ENCODE measurements at regions not wholly inside any gene's neighbourhood (a gene's known extent, or its start where the extent isn't known, plus 50 kb on each side); places are given as distances from the start of the nearest gene placed in this dataset.

DNA sequence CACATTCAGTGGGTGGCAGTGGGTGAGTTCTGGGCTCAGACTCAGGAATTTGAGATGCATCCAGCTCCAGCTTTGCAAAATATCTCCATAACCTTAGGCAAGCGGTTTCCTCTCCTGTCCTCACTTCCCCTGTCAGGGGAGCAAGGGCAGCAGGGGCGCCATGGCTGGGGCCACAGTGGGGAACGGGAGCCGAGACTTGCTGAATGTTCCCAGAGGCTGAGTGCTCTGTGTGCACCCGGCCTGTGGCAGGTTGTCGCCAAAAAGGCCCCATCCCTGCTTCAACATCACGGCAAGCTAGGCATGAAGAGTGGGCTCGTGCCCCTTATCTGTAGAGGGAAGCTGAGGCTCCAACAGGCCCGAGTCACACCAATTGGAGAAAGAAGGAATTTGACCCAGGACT, 268.8 kb downstream of the NSG2 start:
- TF ChIP-seq, protein P1, sequence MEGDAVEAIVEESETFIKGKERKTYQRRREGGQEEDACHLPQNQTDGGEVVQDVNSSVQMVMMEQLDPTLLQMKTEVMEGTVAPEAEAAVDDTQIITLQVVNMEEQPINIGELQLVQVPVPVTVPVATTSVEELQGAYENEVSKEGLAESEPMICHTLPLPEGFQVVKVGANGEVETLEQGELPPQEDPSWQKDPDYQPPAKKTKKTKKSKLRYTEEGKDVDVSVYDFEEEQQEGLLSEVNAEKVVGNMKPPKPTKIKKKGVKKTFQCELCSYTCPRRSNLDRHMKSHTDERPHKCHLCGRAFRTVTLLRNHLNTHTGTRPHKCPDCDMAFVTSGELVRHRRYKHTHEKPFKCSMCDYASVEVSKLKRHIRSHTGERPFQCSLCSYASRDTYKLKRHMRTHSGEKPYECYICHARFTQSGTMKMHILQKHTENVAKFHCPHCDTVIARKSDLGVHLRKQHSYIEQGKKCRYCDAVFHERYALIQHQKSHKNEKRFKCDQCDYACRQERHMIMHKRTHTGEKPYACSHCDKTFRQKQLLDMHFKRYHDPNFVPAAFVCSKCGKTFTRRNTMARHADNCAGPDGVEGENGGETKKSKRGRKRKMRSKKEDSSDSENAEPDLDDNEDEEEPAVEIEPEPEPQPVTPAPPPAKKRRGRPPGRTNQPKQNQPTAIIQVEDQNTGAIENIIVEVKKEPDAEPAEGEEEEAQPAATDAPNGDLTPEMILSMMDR (conservative IDR thresholded peaks at IDR 0.05; ENCODE audit: low read length) = no peak
- no peak for TF ChIP-seq EZH2phosphoT487 (IDR thresholded peaks at IDR 0.05; ENCODE audit: borderline replicate concordance)

All from Loucy (cell line).